ENCODE measurements at regions not wholly inside any gene's neighbourhood (a gene's known extent, or its start where the extent isn't known, plus 50 kb on each side); places are given as distances from the start of the nearest gene placed in this dataset.

- no peak for TF ChIP-seq ZNF532 (CRISPR knock-in tag; IDR thresholded peaks at IDR 0.05; ENCODE audit: borderline replicate concordance)
- TF ChIP-seq ATF6 (CRISPR knock-in tag; IDR thresholded peaks at IDR 0.05): no peak
- TF ChIP-seq ZNF219 (CRISPR knock-in tag; IDR thresholded peaks at IDR 0.05; ENCODE audit: borderline replicate concordance): no peak
- TF ChIP-seq FOXK1 (CRISPR knock-in tag; IDR thresholded peaks at IDR 0.05): no peak
- TF ChIP-seq ATF3 (CRISPR knock-in tag; conservative IDR thresholded peaks at IDR 0.05): no peak
- no peak for TF ChIP-seq ZNF671 (CRISPR knock-in tag; IDR thresholded peaks at IDR 0.05)
- no peak for TF ChIP-seq NR2C2 (CRISPR knock-in tag; IDR thresholded peaks at IDR 0.05)
- TF ChIP-seq RELA (CRISPR knock-in tag; IDR thresholded peaks at IDR 0.05; ENCODE audit: borderline replicate concordance): no peak
- no peak for TF ChIP-seq NR3C1 (CRISPR knock-in tag; conservative IDR thresholded peaks at IDR 0.05; ENCODE audit: low read depth)
- TF ChIP-seq AFF4 (CRISPR knock-in tag; IDR thresholded peaks at IDR 0.05; ENCODE audit: borderline replicate concordance): no peak
- TF ChIP-seq ESRRA (CRISPR knock-in tag; IDR thresholded peaks at IDR 0.05; ENCODE audit: borderline replicate concordance): no peak
- no peak for TF ChIP-seq ELF4 (CRISPR knock-in tag; IDR thresholded peaks at IDR 0.05; ENCODE audit: low read depth)
- TF ChIP-seq CTCF (IDR thresholded peaks at IDR 0.05): no peak
- no peak for TF ChIP-seq MAX (CRISPR knock-in tag; IDR thresholded peaks at IDR 0.05)
- TF ChIP-seq GABPB1 (CRISPR knock-in tag; IDR thresholded peaks at IDR 0.05): no peak
- TF ChIP-seq JUN (CRISPR knock-in tag; IDR thresholded peaks at IDR 0.05): no peak
- no peak for TF ChIP-seq SP1 (CRISPR knock-in tag; conservative IDR thresholded peaks at IDR 0.05)
- no peak for TF ChIP-seq NFE2L1 (CRISPR knock-in tag; IDR thresholded peaks at IDR 0.05)
- no peak for TF ChIP-seq FOXP1 (CRISPR knock-in tag; IDR thresholded peaks at IDR 0.05; ENCODE audit: borderline replicate concordance)
- TF ChIP-seq CREB1 (CRISPR knock-in tag; IDR thresholded peaks at IDR 0.05): no peak
- no peak for DNase-seq (ENCODE audit: low spot score)
- Mint-ChIP-seq H3K4me3 (no peak overlapping the region), H3K9me3 (peaks cover 29% of the 10 kb centered on the region), H3K27ac (no peak overlapping the region), H3K27me3 (ENCODE audit: low read depth) (no peaks in the 10 kb centered on the region; the same call in 1 of the 2 replicates), H3K36me3 (0 out of 2 replicates have a peak, but pooled peaks cover 2% of the 10 kb centered on the region), H3K4me1 (0 out of 2 replicates have a peak, but pooled peaks cover 3% of the 10 kb centered on the region)
- ChIA-PET POLR2A (no interaction called here), CTCF (interaction anchor here (1.0 to 4.8 kb wide), 4 partner anchors 12 to 71 kb away, joined by 3 to 40 read pairs (median 5); no protein-coding TSS in a partner anchor)
- no peak for ATAC-seq
Observed at GRCh38 chr19:30811397-30812098, 439.4 kb downstream of the ZNF536 start.
